Dermis microvascular lymphatic vessel endothelial cell (primary cell): ENCODE measurements at regions not wholly inside any gene's neighbourhood (a gene's known extent, or its start where the extent isn't known, plus 50 kb on each side); places are given as distances from the start of the nearest gene placed in this dataset.
"Not testable (repeated sequence)": the region's sequence is repeated elsewhere in the genome, so short reads cannot be mapped to it uniquely, and the experiment has no call there.

Experiments used
- DNase-seq, 2 donors: peaks; one replicate each; pipeline versions ENCODE4 v3.0.0 to v3.0.0-alpha.2; 2010; ENCODE audit warnings: low read depth in 2 of 2

DNA sequence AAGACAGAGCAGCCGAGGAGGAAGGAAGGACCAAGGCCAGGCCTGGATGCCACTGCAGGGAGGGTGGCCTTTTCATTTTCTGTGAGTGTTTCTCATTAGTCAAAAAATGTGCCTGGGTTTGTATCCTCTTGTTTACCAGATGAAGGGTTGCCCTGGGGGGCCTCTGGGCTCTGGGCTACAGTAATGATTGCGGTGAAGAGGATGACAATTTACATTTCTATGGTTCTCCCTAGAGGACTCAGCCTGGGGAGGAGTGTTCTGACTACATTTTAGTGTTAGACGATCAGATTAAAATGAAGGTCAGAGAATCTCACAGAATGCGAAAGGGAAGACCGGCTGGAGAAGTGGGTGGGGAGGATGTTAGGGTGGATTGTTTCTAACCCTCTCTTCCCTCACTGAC is 108.0 kb upstream of the KMT2C start:
- no peak for DNase-seq

GRCh38 chr7:152541892-152542291 is 106.1 kb upstream of the KMT2C start:
- DNase-seq, result no peak

DNA sequence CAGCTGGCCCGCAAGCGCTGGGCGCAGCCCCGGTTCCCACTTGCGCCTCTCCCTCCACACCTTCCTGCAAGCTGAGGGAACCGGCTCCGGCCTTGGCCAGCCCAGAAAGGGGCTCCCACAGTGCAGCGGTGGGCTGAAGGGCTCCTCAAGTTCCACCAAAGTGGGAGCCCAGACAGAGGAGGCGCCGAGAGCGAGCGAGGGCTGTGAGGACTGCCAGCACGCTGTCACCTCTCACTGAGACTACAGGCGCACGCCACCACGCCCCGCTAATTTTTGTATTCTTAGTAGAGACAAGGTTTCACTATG is 103.3 kb upstream of the KMT2C start:
- DNase-seq, result not testable (repeated sequence)

DNA sequence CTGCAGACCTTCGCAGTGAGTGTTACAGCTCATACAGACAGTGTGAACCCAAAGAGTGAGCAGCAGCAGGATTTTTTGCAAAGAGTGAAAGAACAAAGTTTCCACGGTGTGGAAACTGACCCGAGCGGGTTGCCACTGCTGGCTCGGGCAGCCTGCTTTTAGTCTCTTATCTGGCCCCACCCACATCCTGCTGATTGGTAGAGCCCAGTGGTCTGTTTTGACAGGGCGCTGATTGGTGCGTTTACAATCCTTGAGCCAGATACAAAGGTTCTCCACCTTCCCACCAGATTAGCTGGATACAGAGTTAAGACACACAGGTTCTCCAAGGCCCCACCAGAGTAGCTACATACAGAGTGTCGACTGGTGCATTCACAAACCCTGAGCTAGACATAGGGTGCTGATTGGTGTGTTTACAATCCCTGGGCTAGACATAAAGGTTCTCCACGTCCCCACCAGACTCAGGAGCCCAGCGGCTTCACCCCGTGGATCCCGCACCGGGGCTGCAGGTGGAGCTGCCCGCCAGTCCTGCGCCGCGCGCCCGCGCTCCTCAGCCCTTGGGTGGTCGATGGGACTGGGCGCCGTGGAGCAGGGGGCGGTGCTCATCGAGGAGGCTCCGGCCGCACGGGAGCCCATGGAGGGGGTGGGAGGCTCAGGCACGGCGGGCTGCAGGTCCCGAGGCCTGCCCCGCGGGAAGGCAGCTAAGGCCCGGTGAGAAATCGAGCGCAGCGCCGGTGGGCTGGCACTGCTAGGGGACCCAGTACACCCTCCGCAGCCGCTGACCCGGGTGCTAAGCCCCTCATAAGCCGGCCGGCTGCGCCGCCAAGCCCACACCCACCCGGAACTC is 102.8 kb upstream of the KMT2C start:
- DNase-seq, result not testable (repeated sequence)

- no peak for DNase-seq
Observed at GRCh38 chr7:152537639-152538038, 101.8 kb upstream of the KMT2C start.

GRCh38 chr7:152528612-152529011 is 92.8 kb upstream of the KMT2C start:
- no peak for DNase-seq

GRCh38 chr7:152527610-152528032 is 91.8 kb upstream of the KMT2C start:
- no peak for DNase-seq

GRCh38 chr7:152523916-152524315 is 88.1 kb upstream of the KMT2C start:
- DNase-seq, result no peak

DNA sequence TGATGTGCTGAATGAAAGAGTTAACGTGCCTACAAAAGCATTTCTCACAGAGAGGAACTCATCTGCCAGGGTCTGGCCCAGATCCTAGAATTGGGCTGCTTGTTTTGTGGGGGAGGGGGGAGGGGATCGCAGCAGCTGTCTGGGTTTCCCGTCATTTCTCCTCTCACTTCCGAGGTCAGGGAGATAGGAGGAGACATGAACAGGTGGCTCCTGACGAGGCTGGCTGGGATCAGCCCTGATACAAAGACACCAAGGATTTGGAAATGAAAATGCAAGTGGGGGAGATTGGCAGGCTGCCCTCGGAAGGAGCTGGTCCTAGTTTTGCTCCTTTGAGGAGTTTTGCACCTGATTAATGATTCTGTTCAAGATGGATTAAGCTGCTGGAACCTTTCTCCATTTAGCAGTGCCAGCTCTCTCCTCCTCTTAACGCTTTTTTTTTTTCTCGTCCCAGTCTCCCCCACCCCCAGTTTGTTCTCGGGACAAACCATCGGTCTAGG is 86.8 kb upstream of the KMT2C start:
- peak; percentile 21 to 39 for DNase-seq

- DNase-seq, result no peak
Observed at GRCh38 chr7:152521420-152522337, 85.9 kb upstream of the KMT2C start.

- DNase-seq, result no peak
Observed at GRCh38 chr7:152520861-152521302, 85.1 kb upstream of the KMT2C start.

GRCh38 chr7:152519290-152519689 is 83.5 kb upstream of the KMT2C start:
- DNase-seq, result no peak

DNA sequence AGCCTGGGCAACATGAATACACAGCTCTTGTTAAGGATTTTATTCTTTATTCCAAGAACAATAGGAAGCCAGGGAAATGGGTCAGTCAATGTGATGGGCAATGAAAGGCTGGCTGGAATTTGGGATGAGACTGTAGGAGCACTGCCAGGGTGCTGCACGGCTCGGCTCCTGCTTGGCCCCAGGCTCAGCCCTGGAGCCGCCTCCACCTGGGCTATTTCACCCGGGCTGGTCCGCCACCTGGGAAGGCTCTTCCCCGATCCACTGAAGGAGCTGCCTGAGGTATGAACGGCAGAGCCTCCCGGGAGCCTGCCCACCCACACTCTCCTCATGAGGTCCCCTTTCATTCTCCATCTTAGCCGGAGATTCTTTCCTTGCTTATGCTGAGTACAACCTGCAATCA is 80.4 kb upstream of the KMT2C start:
- DNase-seq, result no peak

DNA sequence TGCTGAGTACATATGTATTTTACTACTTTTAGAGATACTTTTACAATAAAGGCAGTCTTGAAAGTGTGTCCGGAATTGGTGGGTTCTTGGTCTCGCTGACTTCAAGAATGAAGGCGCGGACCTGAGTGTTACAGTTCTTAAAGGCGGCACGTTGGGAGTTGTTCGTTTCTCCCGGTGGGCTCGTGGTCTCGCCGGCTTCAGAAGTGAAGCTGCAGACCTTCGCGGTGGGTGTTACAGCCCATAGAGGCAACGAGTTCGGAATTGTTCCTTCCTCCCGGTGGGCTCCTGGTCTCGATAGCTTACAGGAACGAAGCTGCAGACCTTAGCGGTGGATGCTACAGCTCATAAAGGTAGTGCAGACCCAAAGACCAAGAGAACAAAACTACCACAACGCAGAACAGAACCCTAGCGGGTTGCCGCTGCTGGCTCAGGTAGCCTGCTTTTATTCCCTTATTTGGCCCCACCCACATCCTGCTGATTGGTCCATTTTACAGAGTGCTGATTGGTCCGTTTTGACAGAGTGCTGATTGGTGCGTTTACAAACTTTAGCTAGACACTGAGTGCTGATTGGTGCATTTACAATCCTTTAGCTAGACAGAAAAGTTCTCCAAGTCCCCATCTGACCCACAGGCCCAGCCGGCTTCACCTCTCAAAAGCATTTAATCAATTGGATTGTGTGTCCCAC is 79.6 kb upstream of the KMT2C start:
- not testable (repeated sequence) for DNase-seq

GRCh38 chr7:152514771-152515105 is 78.9 kb upstream of the KMT2C start:
- DNase-seq, result no peak

- no peak for DNase-seq
Observed at GRCh38 chr7:152513861-152514770, 78.3 kb upstream of the KMT2C start.

- DNase-seq, result no peak
Observed at GRCh38 chr7:152512706-152513105, 76.9 kb upstream of the KMT2C start.

DNA sequence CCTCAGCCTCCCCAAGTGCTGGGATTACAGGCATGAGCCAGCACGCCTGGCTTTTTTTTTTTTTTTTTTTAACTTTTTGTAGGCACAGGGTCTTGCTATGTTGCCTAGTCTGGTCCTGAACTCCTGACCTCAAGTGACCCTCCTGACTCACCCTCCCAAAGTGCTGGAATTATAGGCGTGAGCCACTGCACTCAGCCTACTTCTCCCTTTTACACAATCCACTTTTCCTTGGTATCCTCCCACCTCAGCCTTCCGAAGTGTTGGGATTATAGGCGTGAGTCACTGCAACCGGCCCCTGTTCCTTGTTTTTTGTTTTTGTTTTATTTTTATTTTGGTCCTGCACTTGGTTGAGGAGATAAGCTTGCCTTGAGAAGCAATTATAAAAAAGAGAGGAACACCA is 75.9 kb upstream of the KMT2C start:
- DNase-seq, result no peak

- DNase-seq, result no peak
Observed at GRCh38 chr7:152508701-152509100, 72.9 kb upstream of the KMT2C start.

- no peak for DNase-seq
Observed at GRCh38 chr7:152505606-152506005, 69.8 kb upstream of the KMT2C start.

GRCh38 chr7:152504816-152505215 is 69.0 kb upstream of the KMT2C start:
- DNase-seq, result no peak
